Loucy (cell line): ENCODE measurements at regions not wholly inside any gene's neighbourhood (a gene's known extent, or its start where the extent isn't known, plus 50 kb on each side); places are given as distances from the start of the nearest gene placed in this dataset.

Experiments used
- CTCF ChIP-seq: fragments of 200-600 bp; sonication (generic); conservative IDR thresholded peaks from 2 replicates; pipeline ENCODE4 v1.5.1; 2014; ENCODE audit warnings: mild to moderate bottlenecking, antibody characterized with exemption, low read length
- EZH2phosphoT487 ChIP-seq: fragments of 200-600 bp; IDR thresholded peaks from 2 replicates; pipeline ENCODE4 v1.6.1; 2018; ENCODE audit warnings: antibody characterized with exemption, mild to moderate bottlenecking, moderate library complexity, borderline replicate concordance

- no peak for TF ChIP-seq CTCF
- no peak for TF ChIP-seq EZH2phosphoT487
Observed at GRCh38 chr10:75314570-75314969, 78.8 kb upstream of the COMTD1 start.
